ENCODE measurements at regions not wholly inside any gene's neighbourhood (a gene's known extent, or its start where the extent isn't known, plus 50 kb on each side); places are given as distances from the start of the nearest gene placed in this dataset.

DNA sequence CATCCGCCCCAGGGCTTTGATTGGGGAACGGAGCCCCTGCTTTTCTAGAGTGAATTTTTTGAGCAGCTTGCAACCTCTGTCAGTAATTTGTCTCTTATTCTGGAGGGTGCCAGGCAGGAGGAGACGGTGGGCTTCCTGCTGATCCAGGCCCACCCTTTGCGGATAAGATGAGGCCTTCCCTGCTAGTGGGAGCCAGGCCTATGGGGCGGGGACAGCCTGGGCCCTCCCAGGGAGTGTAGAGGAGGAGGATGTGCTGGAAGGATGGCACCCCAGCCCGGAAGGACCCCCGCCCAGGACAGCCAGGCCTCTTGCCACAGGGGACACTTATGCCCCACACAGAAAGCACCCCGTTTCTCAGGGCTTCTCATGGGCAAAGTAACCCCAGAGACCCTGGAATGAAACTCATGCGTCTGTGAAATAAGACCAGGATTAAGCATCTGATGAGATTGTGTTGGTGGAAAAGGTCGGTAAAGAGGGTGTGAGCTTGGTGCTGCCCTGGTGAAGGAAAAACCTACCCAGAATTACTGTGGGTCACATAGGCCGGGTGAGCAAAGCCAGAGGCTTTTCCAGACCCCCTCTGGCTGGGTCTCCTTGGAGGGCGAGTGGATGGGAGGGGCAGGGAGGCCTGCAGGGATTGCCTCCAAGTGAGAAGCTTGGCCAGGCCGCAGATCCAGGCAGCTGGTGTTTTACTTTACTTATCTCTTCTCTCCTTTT, 118.7 kb downstream of the SIK1 start:
- Histone ChIP-seq H3K4me3 (replicated peaks in 1 of 3; ENCODE audit: insufficient read depth in 1 of 3, low read depth in 1 of 3, low read length in 3 of 3) (no peak overlapping the region), H3K27ac (ENCODE audit: insufficient read depth, low read depth, low read length) (no peak overlapping the region), H3K27me3 (ENCODE audit: control insufficient read depth in 2 of 2, insufficient read depth in 2 of 2, low read length in 2 of 2) (peaks cover 1 to 5% of the 10 kb centered on the region in 2 experiments), H3K9me1 (replicated peaks; ENCODE audit: control insufficient read depth, extremely low read depth, insufficient read depth, low read length) (no peaks in the 10 kb centered on the region), H3K79me2 (ENCODE audit: control insufficient read depth, insufficient read depth, low read length) (no peaks in the 10 kb centered on the region), H4K20me1 (replicated peaks; ENCODE audit: control insufficient read depth, extremely low read depth, insufficient read depth, low read length) (no peaks in the 10 kb centered on the region), H2AFZ (ENCODE audit: low read depth, low read length) (no peak overlapping the region), H3K9ac (replicated peaks; ENCODE audit: extremely low read depth, insufficient read depth, low read length) (no peak overlapping the region), H3K4me1 (ENCODE audit: control insufficient read depth, extremely low read depth, insufficient read depth, low read length) (no peaks in the 10 kb centered on the region), H3K4me2 (ENCODE audit: insufficient read depth, low read length) (no peak overlapping the region), H3K9me3 (replicated peaks; ENCODE audit: control insufficient read depth, insufficient read depth, low read length) (no peaks in the 10 kb centered on the region), H3K36me3 (ENCODE audit: control insufficient read depth in 2 of 2, extremely low read depth in 1 of 2, insufficient read depth in 2 of 2, low read length in 2 of 2) (no peaks in the 10 kb centered on the region)
- ChIA-PET CTCF (no interaction called here), POLR2A (no interaction called here)
- dilution Hi-C loops (cut with MboI; ENCODE audit: extremely low pct_ligation_motif_present, low sequenced_read_pairs), result no loop called here
- BruUV-seq (replicated peaks), result no TSS peak
- TF ChIP-seq FOS (IDR thresholded peaks at IDR 0.05; ENCODE audit: borderline replicate concordance, insufficient read depth, low read length) (no peak), GATA2 (IDR thresholded peaks at IDR 0.05; ENCODE audit: insufficient read depth, insufficient read length, low read depth, low read length) (no peak), MAX (IDR thresholded peaks at IDR 0.05; ENCODE audit: insufficient read depth, insufficient read length) (no peak), EZH2 (IDR thresholded peaks at IDR 0.05; ENCODE audit: borderline replicate concordance, low read depth, low read length, severe bottlenecking) (no peak), POLR2A (IDR thresholded peaks at IDR 0.05; ENCODE audit: low read depth, low read length) (no peak), POLR2AphosphoS5 (IDR thresholded peaks at IDR 0.05; ENCODE audit: insufficient read depth, low read depth, low read length) (no peak), MYC (IDR thresholded peaks at IDR 0.05; ENCODE audit: low read depth, low read length) (no peak), JUN (IDR thresholded peaks at IDR 0.05; ENCODE audit: borderline replicate concordance, insufficient read depth, insufficient read length, low read depth) (no peak)
- TF ChIP-seq, protein P1, sequence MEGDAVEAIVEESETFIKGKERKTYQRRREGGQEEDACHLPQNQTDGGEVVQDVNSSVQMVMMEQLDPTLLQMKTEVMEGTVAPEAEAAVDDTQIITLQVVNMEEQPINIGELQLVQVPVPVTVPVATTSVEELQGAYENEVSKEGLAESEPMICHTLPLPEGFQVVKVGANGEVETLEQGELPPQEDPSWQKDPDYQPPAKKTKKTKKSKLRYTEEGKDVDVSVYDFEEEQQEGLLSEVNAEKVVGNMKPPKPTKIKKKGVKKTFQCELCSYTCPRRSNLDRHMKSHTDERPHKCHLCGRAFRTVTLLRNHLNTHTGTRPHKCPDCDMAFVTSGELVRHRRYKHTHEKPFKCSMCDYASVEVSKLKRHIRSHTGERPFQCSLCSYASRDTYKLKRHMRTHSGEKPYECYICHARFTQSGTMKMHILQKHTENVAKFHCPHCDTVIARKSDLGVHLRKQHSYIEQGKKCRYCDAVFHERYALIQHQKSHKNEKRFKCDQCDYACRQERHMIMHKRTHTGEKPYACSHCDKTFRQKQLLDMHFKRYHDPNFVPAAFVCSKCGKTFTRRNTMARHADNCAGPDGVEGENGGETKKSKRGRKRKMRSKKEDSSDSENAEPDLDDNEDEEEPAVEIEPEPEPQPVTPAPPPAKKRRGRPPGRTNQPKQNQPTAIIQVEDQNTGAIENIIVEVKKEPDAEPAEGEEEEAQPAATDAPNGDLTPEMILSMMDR (IDR thresholded peaks at IDR 0.05; ENCODE audit: extremely low read depth in 1 of 2, insufficient read depth in 1 of 2, low read depth in 1 of 2, low read length in 2 of 2), result no peak
- intact Hi-C loops (cut with micrococcal nuclease), result no loop called here
- no peak for FAIRE-seq
- DNase-seq (ENCODE audit: low read depth, low spot score), result no peak
